ENCODE measurements at regions not wholly inside any gene's neighbourhood (a gene's known extent, or its start where the extent isn't known, plus 50 kb on each side); places are given as distances from the start of the nearest gene placed in this dataset.

GRCh38 chr11:29782447-29782846, 234.4 kb downstream of the KCNA4 start:
- intact Hi-C loops (cut with micrococcal nuclease): no loop called here

GRCh38 chr11:29781268-29781667, 235.6 kb downstream of the KCNA4 start:
- intact Hi-C loops (cut with micrococcal nuclease): no loop called here

- intact Hi-C loops (cut with micrococcal nuclease): no loop called here
These were observed 236.1 kb downstream of the KCNA4 start for GRCh38 chr11:29780756-29781155.

GRCh38 chr11:29773656-29774264, 243.1 kb downstream of the KCNA4 start:
- intact Hi-C loops (cut with micrococcal nuclease): no loop called here

- intact Hi-C loops (cut with micrococcal nuclease): no loop called here
These were observed 260.0 kb downstream of the KCNA4 start for GRCh38 chr11:29756871-29757270.

- intact Hi-C loops (cut with micrococcal nuclease): no loop called here
These were observed 261.4 kb downstream of the KCNA4 start for GRCh38 chr11:29755474-29755873.

- intact Hi-C loops (cut with micrococcal nuclease): no loop called here
These were observed 265.2 kb downstream of the KCNA4 start for GRCh38 chr11:29751618-29752017.

- intact Hi-C loops (cut with micrococcal nuclease): no loop called here
These were observed 266.4 kb downstream of the KCNA4 start for GRCh38 chr11:29750392-29750791.

GRCh38 chr11:29734287-29734686, 282.5 kb downstream of the KCNA4 start:
- intact Hi-C loops (cut with micrococcal nuclease): no loop called here

GRCh38 chr11:29713831-29714320, 303.0 kb downstream of the KCNA4 start:
- intact Hi-C loops (cut with micrococcal nuclease): no loop called here

- intact Hi-C loops (cut with micrococcal nuclease): no loop called here
These were observed 304.2 kb downstream of the KCNA4 start for GRCh38 chr11:29712616-29713015.

GRCh38 chr11:29707924-29708323, 308.9 kb downstream of the KCNA4 start:
- intact Hi-C loops (cut with micrococcal nuclease): no loop called here

- intact Hi-C loops (cut with micrococcal nuclease): no loop called here
These were observed 331.5 kb downstream of the KCNA4 start for GRCh38 chr11:29685361-29685760.

GRCh38 chr11:29682856-29683255, 334.0 kb downstream of the KCNA4 start:
- intact Hi-C loops (cut with micrococcal nuclease): no loop called here

- intact Hi-C loops (cut with micrococcal nuclease): no loop called here
These were observed 336.8 kb downstream of the KCNA4 start for GRCh38 chr11:29679996-29680395.

GRCh38 chr11:29676993-29677392, 339.8 kb downstream of the KCNA4 start:
- intact Hi-C loops (cut with micrococcal nuclease): no loop called here

- intact Hi-C loops (cut with micrococcal nuclease): no loop called here
These were observed 347.5 kb downstream of the KCNA4 start for GRCh38 chr11:29669310-29669709.

GRCh38 chr11:29657709-29658108, 359.1 kb downstream of the KCNA4 start:
- intact Hi-C loops (cut with micrococcal nuclease): no loop called here

GRCh38 chr11:29656597-29656996, 360.2 kb downstream of the KCNA4 start:
- intact Hi-C loops (cut with micrococcal nuclease): no loop called here

- intact Hi-C loops (cut with micrococcal nuclease): no loop called here
These were observed 371.5 kb downstream of the KCNA4 start for GRCh38 chr11:29645373-29645772.

GRCh38 chr11:29641201-29641600, 375.6 kb downstream of the KCNA4 start:
- intact Hi-C loops (cut with micrococcal nuclease): no loop called here

- intact Hi-C loops (cut with micrococcal nuclease): no loop called here
These were observed 382.1 kb downstream of the KCNA4 start for GRCh38 chr11:29634744-29635143.

- intact Hi-C loops (cut with micrococcal nuclease): no loop called here
These were observed 382.6 kb downstream of the KCNA4 start for GRCh38 chr11:29634244-29634643.

GRCh38 chr11:29629286-29629685, 387.5 kb downstream of the KCNA4 start:
- intact Hi-C loops (cut with micrococcal nuclease): no loop called here
